Ovary (tissue), 7 donors: ENCODE measurements at regions not wholly inside any gene's neighbourhood (a gene's known extent, or its start where the extent isn't known, plus 50 kb on each side); places are given as distances from the start of the nearest gene placed in this dataset.

ENCODE experiments used
- DNase-seq, 5 donors: peaks; one replicate each; pipeline ENCODE4 v3.0.0-alpha.2; 2019 to 2020
- H3K27ac ChIP-seq, 2 donors: fragments of 200-600 bp; one replicate each; pipeline versions ENCODE4 v1.5.1 to v1.8.0; 2019 to 2022
- H3K27me3 ChIP-seq: fragments of 200-600 bp; one replicate; pipeline ENCODE4 v1.8.0; 2022
- H3K36me3 ChIP-seq: fragments of 200-600 bp; sonication (generic); one replicate; pipeline ENCODE4 v1.5.1; 2019
- H3K4me1 ChIP-seq: one replicate; pipeline ENCODE4 v1.8.1; 2013; ENCODE audit warnings: mild to moderate bottlenecking, moderate library complexity; ENCODE audit not compliant: insufficient read depth
- H3K4me3 ChIP-seq: fragments of 200-600 bp; sonication (generic); one replicate; pipeline ENCODE4 v1.5.1; 2017
- H3K9me3 ChIP-seq, 2 donors: fragments of 200-600 bp in 1 of 2; sonication (generic) in 1 of 2; one replicate each; pipeline versions ENCODE4 v1.5.1 to v1.8.1; 2013 to 2019; ENCODE audit warnings: mild to moderate bottlenecking in 1 of 2, moderate library complexity in 1 of 2
- EP300 ChIP-seq: sonication (generic); formaldehyde crosslinking; IDR thresholded peaks from one replicate; pipeline ENCODE4 v1.6.1; 2017; ENCODE audit warnings: antibody characterized with exemption
- POLR2A ChIP-seq: fragments of 450-650 bp; IDR thresholded peaks from one replicate; pipeline ENCODE4 v1.6.1; 2017; ENCODE audit warnings: antibody characterized with exemption, mild to moderate bottlenecking, moderate library complexity
- WGBS, 3 donors: extraction: QIAGEN DNeasy Blood & Tissue Kit in 1 of 3; methylation state at CpG; one replicate each; pipeline versions ENCODE4 v1.1.5 to v1.1.7; 2013 to 2017; 5-methylcytosine and 5-hydroxymethylcytosine counted together
- intact Hi-C, 4 donors: fragments of 100-400 bp; cut with DNase I; formaldehyde crosslinking; loops; one replicate each; pipeline versions ENCODE4 v1.11.0 to v1.15.1; 2022 to 2023
- TF ChIP-seq, protein P1 (sequence below), 3 donors: fragments of 450-650 bp in 2 of 3; fragments of 200-600 bp in 1 of 3; IDR thresholded peaks; one replicate each; pipeline versions ENCODE4 v1.5.1 to v1.8.0; 2016 to 2022; ENCODE audit warnings: antibody characterized with exemption in 3 of 3, mild to moderate bottlenecking in 1 of 3
- donor health status: DM: no; HTN: no; CAD: no; lungs with moderate emphysema.
- donor health status: DM: no; HTN: no; CAD: no.
- donor health status: Bipolar disorder and iron deficiency.
- donor health status: DM: no; HTN: no; CAD: no.
- donor health status: DM: yes; HTN: yes; CAD: no.

DNA sequence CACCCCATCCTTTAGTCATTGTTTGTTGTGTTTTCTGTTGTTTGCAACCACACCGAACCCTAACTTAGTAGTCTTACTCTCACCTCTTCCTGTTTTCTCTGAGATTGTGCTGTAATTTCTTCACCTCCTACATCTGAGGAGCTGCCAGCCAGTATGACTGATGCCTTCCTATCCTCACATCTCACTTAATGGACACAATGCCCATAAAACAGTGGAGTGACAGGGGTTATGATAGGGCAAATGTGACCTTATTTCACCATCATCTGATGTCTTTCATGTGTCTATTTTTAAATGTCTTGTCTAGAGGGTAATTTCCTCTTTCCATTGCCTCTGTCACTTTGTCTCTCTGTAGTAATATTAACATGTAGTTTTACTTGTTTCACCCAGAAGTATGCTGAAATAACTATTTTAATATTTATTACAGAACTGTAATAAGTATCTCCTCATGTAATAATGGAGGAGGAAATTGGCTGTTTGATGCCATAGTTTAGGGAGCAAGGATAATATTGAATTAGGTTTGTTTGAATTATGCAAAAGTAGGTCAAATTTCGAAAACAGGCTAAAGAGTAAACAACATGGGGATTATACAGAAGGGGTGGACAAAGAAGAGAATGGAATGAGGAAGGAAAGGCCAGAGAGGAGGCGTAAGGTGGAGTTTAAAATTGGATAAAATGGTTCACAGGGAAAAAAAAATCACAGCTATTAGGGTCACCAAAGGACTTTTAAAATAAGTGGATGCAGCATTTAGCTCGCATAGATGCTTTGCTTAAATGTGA is 103.5 kb upstream of the SPRY2 start:
- no peaks in the 10 kb centered on the region for H3K9me3 ChIP-seq
- H3K27ac ChIP-seq: no peak overlapping the region
- H3K4me3 ChIP-seq: no peak overlapping the region
- TF ChIP-seq EP300: no peak
- TF ChIP-seq, protein P1, sequence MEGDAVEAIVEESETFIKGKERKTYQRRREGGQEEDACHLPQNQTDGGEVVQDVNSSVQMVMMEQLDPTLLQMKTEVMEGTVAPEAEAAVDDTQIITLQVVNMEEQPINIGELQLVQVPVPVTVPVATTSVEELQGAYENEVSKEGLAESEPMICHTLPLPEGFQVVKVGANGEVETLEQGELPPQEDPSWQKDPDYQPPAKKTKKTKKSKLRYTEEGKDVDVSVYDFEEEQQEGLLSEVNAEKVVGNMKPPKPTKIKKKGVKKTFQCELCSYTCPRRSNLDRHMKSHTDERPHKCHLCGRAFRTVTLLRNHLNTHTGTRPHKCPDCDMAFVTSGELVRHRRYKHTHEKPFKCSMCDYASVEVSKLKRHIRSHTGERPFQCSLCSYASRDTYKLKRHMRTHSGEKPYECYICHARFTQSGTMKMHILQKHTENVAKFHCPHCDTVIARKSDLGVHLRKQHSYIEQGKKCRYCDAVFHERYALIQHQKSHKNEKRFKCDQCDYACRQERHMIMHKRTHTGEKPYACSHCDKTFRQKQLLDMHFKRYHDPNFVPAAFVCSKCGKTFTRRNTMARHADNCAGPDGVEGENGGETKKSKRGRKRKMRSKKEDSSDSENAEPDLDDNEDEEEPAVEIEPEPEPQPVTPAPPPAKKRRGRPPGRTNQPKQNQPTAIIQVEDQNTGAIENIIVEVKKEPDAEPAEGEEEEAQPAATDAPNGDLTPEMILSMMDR (IDR thresholded peaks at IDR 0.05): no peak
- TF ChIP-seq POLR2A: no peak
- intact Hi-C loops: no loop called here
- no peaks in the 10 kb centered on the region for H3K4me1 ChIP-seq
- 81 to 85% (median 84%) methylated on average over 4 of the region's 4 CpGs for WGBS, 3 donors
- DNase-seq: no peak
- no peaks in the 10 kb centered on the region for H3K27me3 ChIP-seq
- no peaks in the 10 kb centered on the region for H3K36me3 ChIP-seq

DNA sequence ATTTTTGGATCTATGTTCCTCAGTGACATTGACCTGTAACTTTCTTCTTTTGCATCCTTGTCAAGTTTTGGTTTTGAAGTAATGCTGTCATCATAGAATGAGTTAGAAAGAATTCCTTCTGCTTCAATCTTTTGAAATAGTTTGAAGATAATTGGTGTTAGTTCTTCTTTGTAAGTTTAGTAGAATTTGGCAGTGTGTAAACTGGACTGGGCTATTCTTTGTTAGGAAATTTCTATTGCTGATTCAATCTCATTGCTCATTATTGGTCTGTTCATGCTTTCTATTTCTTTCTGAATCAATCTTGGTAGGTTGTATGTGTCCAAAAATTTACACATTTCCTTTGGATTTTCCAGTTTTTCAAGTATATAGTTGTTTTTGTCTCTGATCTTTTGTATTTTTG is 101.7 kb upstream of the SPRY2 start:
- no peak for DNase-seq
- no peaks in the 10 kb centered on the region for H3K27me3 ChIP-seq
- H3K4me1 ChIP-seq: no peaks in the 10 kb centered on the region
- no peaks in the 10 kb centered on the region for H3K36me3 ChIP-seq
- no peak overlapping the region for H3K4me3 ChIP-seq
- intact Hi-C loops: no loop called here
- no peaks in the 10 kb centered on the region for H3K9me3 ChIP-seq
- TF ChIP-seq EP300 (no peak), POLR2A (no peak)
- TF ChIP-seq, protein P1 (IDR thresholded peaks at IDR 0.05): no peak
- no peak overlapping the region for H3K27ac ChIP-seq

DNA sequence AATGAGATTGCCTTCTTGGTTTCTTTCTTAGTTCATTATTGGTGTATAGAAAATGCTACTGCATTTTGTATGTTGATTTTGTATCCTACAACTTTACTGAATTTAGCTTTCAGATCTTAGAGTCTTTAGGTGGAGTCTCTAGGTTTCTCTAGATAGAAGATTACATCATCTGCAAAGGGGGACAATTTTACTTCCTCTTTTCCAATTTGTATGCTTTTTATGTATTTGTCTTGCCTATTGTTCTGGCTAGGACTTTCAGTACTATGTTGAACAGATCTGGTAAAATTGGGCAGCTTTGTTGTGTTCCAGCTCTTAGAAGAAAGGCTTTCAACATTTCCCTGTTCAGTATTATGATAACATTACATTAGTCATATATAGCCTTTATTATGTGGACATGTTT is 101.0 kb upstream of the SPRY2 start:
- no peak overlapping the region for H3K27ac ChIP-seq
- intact Hi-C loops: no loop called here
- no peaks in the 10 kb centered on the region for H3K4me1 ChIP-seq
- H3K9me3 ChIP-seq: no peaks in the 10 kb centered on the region
- H3K36me3 ChIP-seq: no peaks in the 10 kb centered on the region
- DNase-seq: no peak
- H3K4me3 ChIP-seq: no peak overlapping the region
- no peaks in the 10 kb centered on the region for H3K27me3 ChIP-seq
- TF ChIP-seq EP300 (no peak), POLR2A (no peak)
- TF ChIP-seq, protein P1 (IDR thresholded peaks at IDR 0.05): no peak

DNA sequence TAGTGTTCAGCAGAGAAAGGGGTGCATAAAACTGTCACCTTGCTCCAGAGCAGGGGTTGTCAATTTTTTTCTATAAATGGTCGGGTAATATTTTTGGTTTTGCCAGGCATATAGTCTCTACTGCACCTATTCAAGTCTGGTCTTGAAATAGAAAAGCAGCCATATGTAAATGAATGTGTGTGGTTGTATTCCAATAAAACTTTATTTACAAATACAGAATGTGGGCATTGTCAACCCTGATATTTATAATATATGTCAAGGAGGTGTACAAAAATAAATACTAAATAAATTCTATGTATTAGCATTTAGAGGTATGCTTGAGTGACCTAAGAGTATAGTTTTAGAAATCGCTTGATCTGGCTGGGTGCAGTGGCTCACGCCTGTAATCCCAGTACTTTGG is 97.6 kb upstream of the SPRY2 start:
- WGBS, 3 donors: 94 to 98% (median 98%) methylated on average over 3 of the region's 3 CpGs

More for the DNA sequence above, 97.6 kb upstream of the SPRY2 start:
- Histone ChIP-seq H3K4me1 (peaks cover 2% of the 10 kb centered on the region), H3K27ac (no peak overlapping the region), H3K4me3 (no peak overlapping the region), H3K36me3 (no peaks in the 10 kb centered on the region), H3K27me3 (no peaks in the 10 kb centered on the region), H3K9me3 (no peaks in the 10 kb centered on the region)
- TF ChIP-seq POLR2A (no peak), EP300 (no peak)
- TF ChIP-seq, protein P1 (IDR thresholded peaks at IDR 0.05): no peak
- no peak for DNase-seq
- intact Hi-C loops: no loop called here
